SU-DHL-6 (cell line): ENCODE measurements at regions not wholly inside any gene's neighbourhood (a gene's known extent, or its start where the extent isn't known, plus 50 kb on each side); places are given as distances from the start of the nearest gene placed in this dataset.

Experiments used
- CTCF ChIP-seq: fragments of 200-600 bp; sonication (generic); IDR thresholded peaks from one replicate; pipeline ENCODE4 v1.5.1; 2017; ENCODE audit warnings: antibody characterized with exemption, mild to moderate bottlenecking, low read length, moderate library complexity; ENCODE audit not compliant: insufficient read depth, poor library complexity, severe bottlenecking
- EZH2phosphoT487 ChIP-seq: fragments of 200-600 bp; sonication (generic), shearing (Covaris generic); conservative IDR thresholded peaks from 2 replicates; pipeline ENCODE4 v1.6.1; 2018; ENCODE audit warnings: mild to moderate bottlenecking, antibody characterized with exemption, low read length, moderate library complexity, mixed read lengths

- TF ChIP-seq EZH2phosphoT487 (no peak), CTCF (no peak)
Observed at GRCh38 chr12:114921781-114922180, 237.8 kb upstream of the TBX3 start.
